HG03469 (cell line): ENCODE measurements at regions not wholly inside any gene's neighbourhood (a gene's known extent, or its start where the extent isn't known, plus 50 kb on each side); places are given as distances from the start of the nearest gene placed in this dataset.
A peak's percentile ranks its signal among the peaks of the same experiment; 100 is the strongest.
"Not testable (repeated sequence)": the region's sequence is repeated elsewhere in the genome, so short reads cannot be mapped to it uniquely, and the experiment has no call there.

ENCODE experiments used
- ATAC-seq: cut with Tn5 transposase; IDR thresholded peaks from one replicate; pipeline ENCODE4 v1.9.1; 2021; ENCODE audit warnings: mild to moderate bottlenecking, moderate library complexity, moderate number of reproducible peaks; ENCODE audit not compliant: unreplicated experiment

DNA sequence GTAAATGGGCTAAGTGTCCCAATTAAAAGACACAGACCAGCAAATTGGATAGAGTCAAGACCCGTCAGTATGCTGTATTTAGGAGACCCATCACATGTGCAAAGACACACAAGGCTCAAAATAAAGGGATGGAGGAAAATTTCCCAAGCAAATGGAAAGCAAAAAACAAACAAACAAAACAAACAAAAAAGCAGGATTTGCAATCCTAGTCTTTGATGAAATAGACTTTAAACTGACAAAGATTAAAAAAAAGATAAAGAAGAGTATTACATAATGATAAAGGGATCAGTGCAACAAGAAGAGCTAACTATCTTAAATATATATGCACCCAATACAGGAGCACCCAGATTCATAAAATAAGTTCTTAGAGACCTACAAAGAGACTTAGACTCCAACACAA, 429.6 kb downstream of the MAT2B start:
- not testable (repeated sequence) for ATAC-seq

- ATAC-seq = no peak
Measured at GRCh38 chr5:163938595-163938994, 433.2 kb downstream of the MAT2B start.

- ATAC-seq = no peak
Measured at GRCh38 chr5:163941079-163941478, 435.7 kb downstream of the MAT2B start.

DNA sequence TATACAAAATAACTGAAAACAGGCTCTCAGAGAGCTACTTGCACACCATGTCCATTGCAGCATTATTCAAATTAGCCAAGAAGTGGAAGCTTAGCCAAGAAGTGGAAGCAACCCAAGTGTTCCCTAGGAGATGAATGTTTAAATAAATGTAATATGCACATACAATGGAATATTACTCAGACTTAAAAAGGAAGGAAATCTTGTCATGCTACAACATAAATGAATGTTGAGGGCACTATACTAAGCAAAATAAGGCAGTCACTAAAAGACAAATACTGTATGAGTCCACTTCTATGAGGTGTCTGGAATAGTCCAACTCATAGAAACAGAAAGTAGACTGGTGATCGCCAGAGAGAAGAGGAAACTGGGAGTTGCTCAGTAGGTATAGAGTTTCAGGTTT, 438.1 kb downstream of the MAT2B start:
- ATAC-seq = peak; percentile 37

DNA sequence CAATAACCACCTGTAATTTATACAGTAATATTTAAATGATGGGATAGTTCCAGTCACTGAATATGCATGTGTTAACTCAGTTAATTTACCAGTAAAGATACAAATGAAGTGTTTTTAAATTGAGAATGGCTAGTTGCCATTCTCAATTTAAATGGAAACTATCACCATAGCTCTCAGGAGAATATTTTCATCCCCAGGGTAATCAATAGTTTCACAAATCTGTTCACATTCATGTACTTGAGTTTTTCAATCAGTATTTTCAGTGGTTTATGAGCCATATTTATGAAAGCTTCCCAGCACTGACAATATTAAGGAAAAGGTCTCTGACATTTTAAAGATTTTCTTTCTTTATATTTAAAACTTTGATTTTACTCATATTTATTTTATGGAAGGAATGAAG, 439.3 kb downstream of the MAT2B start:
- ATAC-seq = no peak

DNA sequence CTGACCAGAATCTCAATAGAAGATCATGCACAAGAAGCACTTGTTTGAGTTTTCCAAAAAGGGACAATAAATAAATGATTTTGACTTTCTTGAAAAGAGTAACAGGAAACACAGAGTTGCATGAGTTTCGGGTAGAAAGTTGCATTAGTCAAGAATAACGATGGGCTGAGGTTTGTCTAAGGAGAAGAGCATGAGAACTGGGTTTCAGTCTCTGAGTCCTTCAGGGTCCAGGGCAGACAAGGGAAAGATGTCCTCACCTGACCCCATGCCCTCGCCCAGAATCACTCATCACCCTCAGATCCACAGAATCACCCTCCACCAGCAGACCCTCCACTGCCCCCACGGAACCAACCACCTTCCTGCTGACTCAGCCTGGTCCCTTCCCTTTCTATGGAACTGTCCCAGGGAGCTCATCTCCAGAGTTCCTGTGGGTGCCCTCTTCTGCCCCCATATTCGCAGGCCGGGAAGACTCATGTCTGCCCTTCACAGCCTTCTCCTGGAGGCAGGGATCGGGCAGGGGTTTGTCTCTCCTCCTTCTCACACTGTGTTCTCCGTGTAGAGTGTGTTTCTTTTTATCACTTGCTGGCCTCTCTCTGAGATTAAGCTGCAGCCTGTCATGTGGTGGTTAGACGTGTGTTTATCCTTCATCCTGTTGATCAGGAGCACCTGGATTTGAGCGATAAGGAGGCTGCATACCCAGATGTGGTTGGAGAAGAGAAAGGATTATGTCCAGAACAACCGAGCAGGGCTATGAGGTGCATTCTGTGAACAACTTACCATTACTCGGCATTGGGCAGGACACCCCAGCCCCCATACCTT, 442.6 kb downstream of the MAT2B start:
- no peak for ATAC-seq

DNA sequence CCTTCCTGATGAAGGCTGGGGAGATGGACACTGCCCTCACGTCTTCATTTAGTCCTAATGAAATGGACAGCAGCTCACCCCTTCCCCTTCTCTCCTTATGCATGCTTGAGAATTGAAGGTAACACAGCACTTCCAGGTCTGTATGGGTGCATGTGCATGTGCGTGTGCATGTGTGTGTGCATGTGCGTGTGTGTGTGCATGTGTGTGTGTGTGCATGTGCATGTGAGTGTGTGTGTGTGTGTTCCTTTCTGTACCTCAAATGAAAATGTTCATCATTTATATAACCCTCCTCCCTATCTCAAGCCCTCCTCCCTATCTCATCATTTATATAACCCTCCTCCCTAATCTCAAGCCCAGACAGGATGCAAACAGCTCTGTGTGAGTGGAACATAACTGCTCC, 444.8 kb downstream of the MAT2B start:
- no peak for ATAC-seq

GRCh38 chr5:163951069-163951468, 445.6 kb downstream of the MAT2B start:
- ATAC-seq = no peak

DNA sequence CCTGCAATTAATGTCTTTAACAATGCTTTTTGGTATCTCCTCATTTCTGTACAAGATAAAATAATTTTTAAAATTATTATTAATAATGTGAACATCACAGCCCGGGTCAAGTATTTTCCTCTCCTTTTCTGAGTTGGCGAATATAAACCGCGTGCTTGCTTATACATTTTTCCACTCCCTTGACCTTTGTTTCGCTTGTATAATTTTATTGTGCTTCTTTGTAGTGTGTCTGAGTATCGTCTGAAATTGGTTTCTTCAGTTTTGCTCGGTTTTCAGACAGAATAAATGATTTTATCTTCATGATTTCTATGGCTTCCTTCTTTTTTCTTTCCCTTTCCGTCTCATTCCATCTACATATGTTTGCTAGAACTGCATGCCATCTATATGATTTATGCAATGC, 448.5 kb downstream of the MAT2B start:
- ATAC-seq = no peak

- not testable (repeated sequence) for ATAC-seq
Measured at GRCh38 chr5:163961230-163961629, 455.8 kb downstream of the MAT2B start.

GRCh38 chr5:163963881-163964280, 458.5 kb downstream of the MAT2B start:
- ATAC-seq = no peak

DNA sequence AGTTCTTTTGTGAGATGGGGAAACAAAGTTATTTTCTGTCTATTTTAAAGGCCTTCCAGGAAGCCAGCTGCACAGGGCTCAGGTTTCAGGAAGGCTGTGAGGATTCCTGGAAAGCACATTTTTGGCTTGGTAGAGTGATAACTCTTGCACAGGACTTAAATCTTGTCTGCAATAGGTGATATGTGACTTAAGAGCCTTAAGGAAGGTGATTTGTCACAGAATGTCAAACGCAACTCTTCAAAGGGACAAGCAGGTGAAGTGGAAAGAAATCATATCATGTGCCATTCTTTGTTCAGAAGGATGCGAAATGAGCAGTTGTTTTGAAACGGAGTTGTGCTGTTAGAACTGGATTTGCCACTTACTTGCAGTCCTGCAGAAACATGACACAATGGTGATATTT, 459.3 kb downstream of the MAT2B start:
- ATAC-seq = no peak

- ATAC-seq = no peak
Measured at GRCh38 chr5:163967268-163967667, 461.8 kb downstream of the MAT2B start.

- ATAC-seq = no peak
Measured at GRCh38 chr5:163968651-163969050, 463.2 kb downstream of the MAT2B start.

GRCh38 chr5:163976696-163977095, 471.3 kb downstream of the MAT2B start:
- ATAC-seq = no peak

DNA sequence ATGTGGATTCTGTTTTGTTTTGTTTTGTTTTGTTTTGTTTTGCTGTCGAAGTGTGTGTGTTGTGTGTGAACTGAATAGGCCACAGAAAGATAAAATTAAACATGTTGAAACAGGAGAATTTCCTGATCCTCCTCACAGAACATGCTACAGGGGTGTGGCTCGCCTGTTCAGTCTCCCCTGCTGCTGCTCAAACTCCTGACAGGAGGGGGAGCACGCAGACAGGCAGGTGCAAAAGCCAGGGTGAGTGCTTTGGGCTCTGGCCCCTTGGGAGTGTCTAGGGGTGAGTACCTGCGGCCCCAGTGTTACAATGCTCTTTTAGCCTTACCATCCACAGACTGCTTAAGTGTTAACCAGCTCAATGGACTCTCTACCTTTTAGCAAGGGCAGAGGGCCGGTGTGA, 473.5 kb downstream of the MAT2B start:
- ATAC-seq = peak; percentile 69

DNA sequence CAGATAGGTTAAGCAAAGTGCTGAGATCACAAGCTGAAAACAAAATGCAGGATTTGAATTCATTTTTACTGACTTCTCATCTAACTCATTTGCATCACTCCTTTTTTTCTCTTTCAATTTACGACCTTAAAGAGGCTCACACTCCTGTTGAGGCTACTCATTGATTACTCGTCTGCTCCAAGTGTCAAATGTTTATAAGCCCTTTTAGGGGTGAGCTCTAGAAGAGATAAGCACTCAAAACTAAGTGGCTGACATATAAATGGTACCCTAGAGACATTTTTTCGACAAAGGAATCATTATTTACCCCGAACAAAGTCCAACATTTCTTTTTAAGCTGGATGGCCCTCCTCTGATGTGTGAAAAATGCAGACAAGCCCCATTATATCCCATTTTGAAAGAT, 483.1 kb downstream of the MAT2B start:
- no peak for ATAC-seq

DNA sequence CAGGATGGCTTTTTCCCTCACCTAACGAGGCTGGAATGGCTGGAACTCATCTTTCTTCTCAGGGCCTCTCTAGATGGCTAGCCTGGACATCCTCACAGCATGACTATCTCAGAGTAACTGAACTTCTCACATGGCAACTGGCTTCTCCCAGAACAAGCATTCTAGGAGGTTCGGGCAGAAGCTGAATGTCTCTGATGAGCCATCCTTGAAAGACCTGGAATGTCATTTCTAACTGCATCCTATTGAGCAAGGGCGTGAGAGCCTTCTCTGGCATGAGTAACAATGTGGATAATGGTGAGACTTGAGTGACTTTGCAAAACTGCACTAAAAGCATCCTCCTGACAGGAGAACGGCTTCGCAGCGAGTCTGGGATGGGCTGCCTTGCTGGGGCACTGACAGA, 487.7 kb downstream of the MAT2B start:
- no peak for ATAC-seq

- ATAC-seq = no peak
Measured at GRCh38 chr5:163995206-163995605, 489.8 kb downstream of the MAT2B start.

GRCh38 chr5:163997965-163998364, 492.5 kb downstream of the MAT2B start:
- no peak for ATAC-seq

DNA sequence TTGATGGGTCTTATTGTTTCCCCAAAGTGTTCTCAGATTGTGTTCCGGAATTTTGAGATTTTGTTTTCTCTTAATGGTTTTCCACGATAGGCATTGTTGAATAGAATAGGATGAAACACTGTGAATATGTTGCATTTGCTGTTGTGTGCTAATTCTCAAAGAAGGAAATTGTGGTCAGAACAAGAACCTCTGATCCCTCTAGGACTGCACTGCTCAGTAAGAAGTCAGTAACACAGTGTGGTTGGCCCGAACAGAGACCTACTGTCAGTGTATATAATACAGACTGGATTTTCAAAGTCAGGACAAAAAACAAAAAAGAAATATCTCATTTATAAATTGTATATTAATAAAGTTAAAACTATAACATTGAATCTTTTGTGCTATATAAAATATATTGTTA, 494.8 kb downstream of the MAT2B start:
- no peak for ATAC-seq

DNA sequence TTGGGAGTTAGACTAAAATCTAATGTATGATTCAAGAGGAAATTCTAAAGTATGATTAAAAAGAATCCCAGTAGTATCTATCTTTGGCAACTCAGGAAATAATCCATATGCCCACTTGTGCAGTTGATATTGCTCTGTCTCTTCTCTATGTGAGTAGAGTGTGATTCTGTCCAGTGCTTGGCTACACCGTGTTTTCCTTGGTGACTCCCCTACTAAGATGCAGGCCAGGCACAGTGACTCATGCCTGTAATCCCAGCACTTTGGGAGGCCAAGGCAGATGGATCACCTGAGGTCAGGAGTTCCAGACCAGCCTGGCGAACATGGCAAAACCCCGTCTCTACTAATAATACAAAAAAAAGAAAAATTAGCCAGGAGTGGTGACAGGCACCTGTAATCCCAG, 495.4 kb downstream of the MAT2B start:
- ATAC-seq = no peak

- no peak for ATAC-seq
Measured at GRCh38 chr5:164002214-164002613, 496.8 kb downstream of the MAT2B start.
